ENCODE measurements at regions not wholly inside any gene's neighbourhood (a gene's known extent, or its start where the extent isn't known, plus 50 kb on each side); places are given as distances from the start of the nearest gene placed in this dataset.

DNA sequence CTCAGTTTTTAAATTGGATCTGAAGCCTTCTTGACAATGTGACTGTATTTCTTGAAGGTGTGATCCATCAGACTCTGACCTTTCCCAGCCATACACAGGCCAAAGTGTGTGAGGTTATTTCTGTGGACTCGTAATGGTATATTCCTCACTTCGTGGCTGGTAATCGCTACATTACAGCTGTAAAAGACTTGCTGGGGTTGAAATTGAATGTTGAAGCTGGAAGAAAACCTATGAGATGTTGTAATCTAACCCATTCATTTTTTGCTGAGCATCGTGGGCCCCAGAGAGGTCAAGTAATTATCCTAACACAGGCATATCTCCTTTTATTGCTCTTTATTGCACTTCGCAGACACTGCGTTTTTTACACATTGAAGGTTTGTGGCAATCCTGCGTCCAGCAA is 405.6 kb upstream of the ZP4 start:
- no peaks in the 10 kb centered on the region for H3K79me2 ChIP-seq (replicated peaks; ENCODE audit: insufficient read depth, low read length)
- peaks cover 6% of the 10 kb centered on the region for H3K9me3 ChIP-seq (ENCODE audit: low read length)
- no peaks in the 10 kb centered on the region for H3K27me3 ChIP-seq (ENCODE audit: insufficient read depth, low read depth, low read length)
- no peak overlapping the region for H2AFZ ChIP-seq (ENCODE audit: low read depth, low read length)
- TF ChIP-seq EP300 (conservative IDR thresholded peaks at IDR 0.05; ENCODE audit: poor library complexity, severe bottlenecking) (no peak), RAD21 (conservative IDR thresholded peaks at IDR 0.05) (no peak), POLR2AphosphoS5 (IDR thresholded peaks at IDR 0.05) (no peak), MXI1 (conservative IDR thresholded peaks at IDR 0.05; ENCODE audit: poor library complexity, severe bottlenecking) (no peak)
- no peak overlapping the region for H3K4me2 ChIP-seq (ENCODE audit: low read length)
- H3K9ac ChIP-seq (ENCODE audit: low read length) = no peak overlapping the region
- H3K27ac ChIP-seq (ENCODE audit: low read length) = no peak overlapping the region
- no peaks in the 10 kb centered on the region for H3K36me3 ChIP-seq (ENCODE audit: insufficient read depth, low read length)
- H3F3A ChIP-seq (ENCODE audit: insufficient read depth, low read length, poor library complexity, severe bottlenecking) = no peaks in the 10 kb centered on the region
- H4K20me1 ChIP-seq (ENCODE audit: insufficient read depth) = no peaks in the 10 kb centered on the region
- H3K9me2 ChIP-seq (ENCODE audit: insufficient read depth, low read length) = no peaks in the 10 kb centered on the region
- H3K4me3 ChIP-seq (ENCODE audit: low read length) = no peak overlapping the region

DNA sequence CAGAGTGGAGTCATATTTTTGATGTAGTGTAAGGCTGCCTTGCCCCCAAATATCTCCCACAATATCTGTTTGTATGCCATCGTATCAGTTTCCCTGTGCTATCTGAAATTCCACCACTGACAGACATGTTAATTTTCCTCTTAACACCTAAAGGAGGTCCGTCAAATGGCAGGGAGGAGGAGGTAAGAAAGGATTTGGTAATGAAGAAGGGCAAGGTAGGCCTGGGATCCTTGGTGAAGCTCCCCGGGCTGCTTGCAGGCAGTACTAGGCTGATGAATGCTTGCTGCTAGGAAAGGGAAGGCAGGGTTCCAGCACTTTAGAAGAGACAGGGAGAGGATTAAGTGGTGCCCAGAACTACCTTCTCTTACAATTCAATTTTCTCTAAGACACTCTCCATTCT is 402.4 kb upstream of the ZP4 start:
- no peaks in the 10 kb centered on the region for H3K79me2 ChIP-seq (replicated peaks; ENCODE audit: insufficient read depth, low read length)
- no peaks in the 10 kb centered on the region for H3K27me3 ChIP-seq (ENCODE audit: insufficient read depth, low read depth, low read length)
- H3K9me3 ChIP-seq (ENCODE audit: low read length) = peaks cover 6% of the 10 kb centered on the region
- no peak overlapping the region for H3K9ac ChIP-seq (ENCODE audit: low read length)
- no peak for TF ChIP-seq EZH2 (IDR thresholded peaks at IDR 0.05; ENCODE audit: borderline replicate concordance, insufficient read depth, low read length, poor library complexity, severe bottlenecking)
- TF ChIP-seq RAD21 (conservative IDR thresholded peaks at IDR 0.05) = no peak
- TF ChIP-seq, protein P1, sequence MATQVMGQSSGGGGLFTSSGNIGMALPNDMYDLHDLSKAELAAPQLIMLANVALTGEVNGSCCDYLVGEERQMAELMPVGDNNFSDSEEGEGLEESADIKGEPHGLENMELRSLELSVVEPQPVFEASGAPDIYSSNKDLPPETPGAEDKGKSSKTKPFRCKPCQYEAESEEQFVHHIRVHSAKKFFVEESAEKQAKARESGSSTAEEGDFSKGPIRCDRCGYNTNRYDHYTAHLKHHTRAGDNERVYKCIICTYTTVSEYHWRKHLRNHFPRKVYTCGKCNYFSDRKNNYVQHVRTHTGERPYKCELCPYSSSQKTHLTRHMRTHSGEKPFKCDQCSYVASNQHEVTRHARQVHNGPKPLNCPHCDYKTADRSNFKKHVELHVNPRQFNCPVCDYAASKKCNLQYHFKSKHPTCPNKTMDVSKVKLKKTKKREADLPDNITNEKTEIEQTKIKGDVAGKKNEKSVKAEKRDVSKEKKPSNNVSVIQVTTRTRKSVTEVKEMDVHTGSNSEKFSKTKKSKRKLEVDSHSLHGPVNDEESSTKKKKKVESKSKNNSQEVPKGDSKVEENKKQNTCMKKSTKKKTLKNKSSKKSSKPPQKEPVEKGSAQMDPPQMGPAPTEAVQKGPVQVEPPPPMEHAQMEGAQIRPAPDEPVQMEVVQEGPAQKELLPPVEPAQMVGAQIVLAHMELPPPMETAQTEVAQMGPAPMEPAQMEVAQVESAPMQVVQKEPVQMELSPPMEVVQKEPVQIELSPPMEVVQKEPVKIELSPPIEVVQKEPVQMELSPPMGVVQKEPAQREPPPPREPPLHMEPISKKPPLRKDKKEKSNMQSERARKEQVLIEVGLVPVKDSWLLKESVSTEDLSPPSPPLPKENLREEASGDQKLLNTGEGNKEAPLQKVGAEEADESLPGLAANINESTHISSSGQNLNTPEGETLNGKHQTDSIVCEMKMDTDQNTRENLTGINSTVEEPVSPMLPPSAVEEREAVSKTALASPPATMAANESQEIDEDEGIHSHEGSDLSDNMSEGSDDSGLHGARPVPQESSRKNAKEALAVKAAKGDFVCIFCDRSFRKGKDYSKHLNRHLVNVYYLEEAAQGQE (IDR thresholded peaks at IDR 0.05; ENCODE audit: borderline replicate concordance) = no peak
- TF ChIP-seq, protein P2, sequence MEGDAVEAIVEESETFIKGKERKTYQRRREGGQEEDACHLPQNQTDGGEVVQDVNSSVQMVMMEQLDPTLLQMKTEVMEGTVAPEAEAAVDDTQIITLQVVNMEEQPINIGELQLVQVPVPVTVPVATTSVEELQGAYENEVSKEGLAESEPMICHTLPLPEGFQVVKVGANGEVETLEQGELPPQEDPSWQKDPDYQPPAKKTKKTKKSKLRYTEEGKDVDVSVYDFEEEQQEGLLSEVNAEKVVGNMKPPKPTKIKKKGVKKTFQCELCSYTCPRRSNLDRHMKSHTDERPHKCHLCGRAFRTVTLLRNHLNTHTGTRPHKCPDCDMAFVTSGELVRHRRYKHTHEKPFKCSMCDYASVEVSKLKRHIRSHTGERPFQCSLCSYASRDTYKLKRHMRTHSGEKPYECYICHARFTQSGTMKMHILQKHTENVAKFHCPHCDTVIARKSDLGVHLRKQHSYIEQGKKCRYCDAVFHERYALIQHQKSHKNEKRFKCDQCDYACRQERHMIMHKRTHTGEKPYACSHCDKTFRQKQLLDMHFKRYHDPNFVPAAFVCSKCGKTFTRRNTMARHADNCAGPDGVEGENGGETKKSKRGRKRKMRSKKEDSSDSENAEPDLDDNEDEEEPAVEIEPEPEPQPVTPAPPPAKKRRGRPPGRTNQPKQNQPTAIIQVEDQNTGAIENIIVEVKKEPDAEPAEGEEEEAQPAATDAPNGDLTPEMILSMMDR (IDR thresholded peaks at IDR 0.05; ENCODE audit: poor library complexity, severe bottlenecking) = no peak
- TF ChIP-seq TAF1 (IDR thresholded peaks at IDR 0.05; ENCODE audit: low read depth) = no peak
- TF ChIP-seq MXI1 (conservative IDR thresholded peaks at IDR 0.05; ENCODE audit: poor library complexity, severe bottlenecking) = no peak
- no peak for TF ChIP-seq POLR2AphosphoS5 (IDR thresholded peaks at IDR 0.05)
- TF ChIP-seq SMC3 (conservative IDR thresholded peaks at IDR 0.05; ENCODE audit: poor library complexity) = no peak
- no peak for TF ChIP-seq EP300 (conservative IDR thresholded peaks at IDR 0.05; ENCODE audit: poor library complexity, severe bottlenecking)
- no peak overlapping the region for H3K27ac ChIP-seq (ENCODE audit: low read length)
- no peak overlapping the region for H3K4me3 ChIP-seq (ENCODE audit: low read length)
- no peaks in the 10 kb centered on the region for H3K36me3 ChIP-seq (ENCODE audit: insufficient read depth, low read length)
- no peak overlapping the region for H3K4me2 ChIP-seq (ENCODE audit: low read length)
- H3F3A ChIP-seq (ENCODE audit: insufficient read depth, low read length, poor library complexity, severe bottlenecking) = no peaks in the 10 kb centered on the region
- H2AFZ ChIP-seq (ENCODE audit: low read depth, low read length) = no peak overlapping the region
- H4K20me1 ChIP-seq (ENCODE audit: insufficient read depth) = no peaks in the 10 kb centered on the region
- no peaks in the 10 kb centered on the region for H3K9me2 ChIP-seq (ENCODE audit: insufficient read depth, low read length)

DNA sequence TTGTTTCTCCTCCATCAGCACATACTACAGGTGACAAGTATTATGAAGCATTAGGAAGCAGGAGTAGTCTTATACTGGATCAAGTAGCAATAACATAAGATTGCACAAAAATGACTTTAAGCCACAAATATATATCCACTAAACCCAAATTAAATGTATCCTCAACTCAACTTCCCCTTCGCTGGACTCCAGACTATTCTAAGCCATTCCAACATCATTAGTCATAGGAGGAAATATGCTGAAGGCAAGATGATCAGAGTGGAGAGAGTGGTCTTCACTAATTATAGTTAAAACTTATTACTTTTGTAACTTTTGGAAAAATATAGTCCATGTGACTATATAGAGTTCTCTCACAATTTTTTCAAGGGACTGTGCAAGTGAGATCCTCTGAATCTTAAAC is 390.7 kb upstream of the ZP4 start:
- Histone ChIP-seq H3F3A (ENCODE audit: insufficient read depth, low read length, poor library complexity, severe bottlenecking) (no peaks in the 10 kb centered on the region), H3K27ac (ENCODE audit: low read length) (no peak overlapping the region), H3K27me3 (ENCODE audit: insufficient read depth, low read depth, low read length) (no peaks in the 10 kb centered on the region), H3K4me3 (ENCODE audit: low read length) (no peak overlapping the region), H3K9me3 (ENCODE audit: low read length) (no peaks in the 10 kb centered on the region), H3K36me3 (ENCODE audit: insufficient read depth, low read length) (no peaks in the 10 kb centered on the region), H2AFZ (ENCODE audit: low read depth, low read length) (no peak overlapping the region), H3K9ac (ENCODE audit: low read length) (no peak overlapping the region), H3K4me2 (ENCODE audit: low read length) (no peak overlapping the region), H3K79me2 (replicated peaks; ENCODE audit: insufficient read depth, low read length) (no peaks in the 10 kb centered on the region), H3K9me2 (ENCODE audit: insufficient read depth, low read length) (no peaks in the 10 kb centered on the region), H4K20me1 (ENCODE audit: insufficient read depth) (no peaks in the 10 kb centered on the region)
- TF ChIP-seq TAF1 (IDR thresholded peaks at IDR 0.05; ENCODE audit: low read depth) (no peak), SMC3 (conservative IDR thresholded peaks at IDR 0.05; ENCODE audit: poor library complexity) (no peak), MXI1 (conservative IDR thresholded peaks at IDR 0.05; ENCODE audit: poor library complexity, severe bottlenecking) (no peak), RAD21 (conservative IDR thresholded peaks at IDR 0.05) (no peak), POLR2AphosphoS5 (IDR thresholded peaks at IDR 0.05) (no peak), EP300 (conservative IDR thresholded peaks at IDR 0.05; ENCODE audit: poor library complexity, severe bottlenecking) (no peak), EZH2 (IDR thresholded peaks at IDR 0.05; ENCODE audit: borderline replicate concordance, insufficient read depth, low read length, poor library complexity, severe bottlenecking) (no peak)
- TF ChIP-seq, protein P1 (IDR thresholded peaks at IDR 0.05; ENCODE audit: borderline replicate concordance) = no peak
- TF ChIP-seq, protein P2 (IDR thresholded peaks at IDR 0.05; ENCODE audit: poor library complexity, severe bottlenecking) = no peak

Data from neural cell (in vitro differentiated cells).